Ishikawa (cell line): ENCODE measurements at regions not wholly inside any gene's neighbourhood (a gene's known extent, or its start where the extent isn't known, plus 50 kb on each side); places are given as distances from the start of the nearest gene placed in this dataset.

Source experiments
- CEBPB ChIP-seq: IDR thresholded peaks from 2 replicates; pipeline ENCODE4 v1.6.1; 2012
- CREB1 ChIP-seq: IDR thresholded peaks from 2 replicates; pipeline ENCODE4 v1.6.1; 2012; ENCODE audit warnings: low read depth
- EGR1 ChIP-seq: IDR thresholded peaks from 2 replicates; pipeline ENCODE4 v1.6.1; 2012
- EP300 ChIP-seq: IDR thresholded peaks from 2 replicates; pipeline ENCODE4 v1.6.1; 2012; ENCODE audit warnings: borderline replicate concordance
- FOXM1 ChIP-seq: IDR thresholded peaks from 2 replicates; pipeline ENCODE4 v1.6.1; 2012; ENCODE audit warnings: low read depth, borderline replicate concordance
- MAX ChIP-seq: IDR thresholded peaks from 2 replicates; pipeline ENCODE4 v1.6.1; 2012
- NFIC ChIP-seq: IDR thresholded peaks from 2 replicates; pipeline ENCODE4 v1.6.1; 2012
- RAD21 ChIP-seq: IDR thresholded peaks from 2 replicates; pipeline ENCODE4 v1.6.1; 2012; ENCODE audit warnings: low read depth
- REST ChIP-seq: IDR thresholded peaks from 2 replicates; pipeline ENCODE4 v1.6.1; 2012; ENCODE audit warnings: low read depth, mild to moderate bottlenecking
- TAF1 ChIP-seq: IDR thresholded peaks from 2 replicates; pipeline ENCODE4 v1.6.1; 2012; ENCODE audit warnings: low read depth, mild to moderate bottlenecking
- TCF12 ChIP-seq: IDR thresholded peaks from 2 replicates; pipeline ENCODE4 v1.6.1; 2012; ENCODE audit warnings: low read depth
- TEAD4 ChIP-seq: IDR thresholded peaks from 2 replicates; pipeline ENCODE4 v1.6.1; 2012
- USF1 ChIP-seq: IDR thresholded peaks from 2 replicates; pipeline ENCODE4 v1.6.1; 2012
- YY1 ChIP-seq: IDR thresholded peaks from 2 replicates; pipeline ENCODE4 v1.6.1; 2012; ENCODE audit warnings: low read depth
- ZBTB7A ChIP-seq: IDR thresholded peaks from 2 replicates; pipeline ENCODE4 v1.6.1; 2012; ENCODE audit warnings: low read depth

GRCh38 chr2:41877114-41877678, 170.6 kb upstream of the PKDCC start:
- TF ChIP-seq CREB1 (no peak), TAF1 (no peak), MAX (no peak), TEAD4 (no peak), YY1 (no peak), RAD21 (no peak), USF1 (no peak), TCF12 (no peak), EGR1 (no peak), REST (no peak), FOXM1 (no peak), ZBTB7A (no peak), CEBPB (no peak), EP300 (no peak), NFIC (no peak)

GRCh38 chr2:41878056-41878455, 169.8 kb upstream of the PKDCC start:
- no peak for TF ChIP-seq RAD21
- no peak for TF ChIP-seq EGR1
- TF ChIP-seq MAX, result no peak
- TF ChIP-seq CEBPB, result no peak

GRCh38 chr2:41878716-41879234, 169.0 kb upstream of the PKDCC start:
- TF ChIP-seq USF1 (no peak), EP300 (no peak), TAF1 (no peak)

GRCh38 chr2:41879235-41879916, 168.4 kb upstream of the PKDCC start:
- no peak for TF ChIP-seq CEBPB
- no peak for TF ChIP-seq TCF12
- TF ChIP-seq FOXM1, result no peak
- TF ChIP-seq MAX, result no peak
- TF ChIP-seq YY1, result no peak
- TF ChIP-seq ZBTB7A, result no peak
- no peak for TF ChIP-seq REST
- no peak for TF ChIP-seq EGR1
- no peak for TF ChIP-seq TEAD4
- TF ChIP-seq EP300, result no peak
- no peak for TF ChIP-seq CREB1
- TF ChIP-seq RAD21, result no peak
- TF ChIP-seq USF1, result no peak
- no peak for TF ChIP-seq TAF1
- no peak for TF ChIP-seq NFIC

- no peak for TF ChIP-seq EP300
- no peak for TF ChIP-seq ZBTB7A
- TF ChIP-seq TCF12, result no peak
- TF ChIP-seq RAD21, result no peak
- no peak for TF ChIP-seq REST
- no peak for TF ChIP-seq YY1
- no peak for TF ChIP-seq EGR1
- no peak for TF ChIP-seq FOXM1
- TF ChIP-seq TAF1, result no peak
- TF ChIP-seq USF1, result no peak
- TF ChIP-seq TEAD4, result no peak
- TF ChIP-seq CREB1, result no peak
- TF ChIP-seq NFIC, result no peak
Observed at GRCh38 chr2:41880561-41881243, 167.1 kb upstream of the PKDCC start.
